HCT116 (cell line): ENCODE measurements at regions not wholly inside any gene's neighbourhood (a gene's known extent, or its start where the extent isn't known, plus 50 kb on each side); places are given as distances from the start of the nearest gene placed in this dataset.

ENCODE experiments used
- ATAC-seq: fragments of 200-7000 bp; cut with Tn5 transposase; 2 replicates; pipeline ENCODE4 v1.9.1; 2020; ENCODE audit warnings: mild to moderate bottlenecking, moderate library complexity
- BruUV-seq: library from RNA; stranded (reverse); fragments of 400-500 nt; replicated peaks from 2 replicates; lab custom pipeline; 2021; lab: Mats Ljungman, UMichigan
- CTCF ChIA-PET: fragments of 300-600 bp; sonication (Branson Sonifier 250); formaldehyde crosslinking; loops from one replicate; lab custom pipeline; 2021; ENCODE audit warnings: antibody characterized with exemption; lab: Charles Lee
- POLR2A ChIA-PET: fragments of 300-600, 350-600 bp; sonication (Branson Sonifier 250); formaldehyde crosslinking; loops from one replicate; lab custom pipeline; 2021; ENCODE audit warnings: antibody characterized with exemption; lab: Charles Lee
- RAD21 ChIA-PET, 2 experiments: fragments of 300-600 bp; sonication (Branson Sonifier 250); formaldehyde crosslinking; loops; one replicate each; lab custom pipeline; 2023; ENCODE audit warnings: low total read pairs in 2 of 2; ENCODE audit not compliant: uncharacterized antibody in 2 of 2, unreplicated experiment in 2 of 2, low non-redundant PET in 1 of 2; lab: Charles Lee
- DNase-seq: peaks from one replicate; pipeline ENCODE4 v3.0.0-alpha.2; 2010; ENCODE audit warnings: low read depth, low spot score
- H2AFZ ChIP-seq: fragments of 200-600 bp; shearing (Covaris generic), sonication (generic); 2 replicates; pipeline ENCODE4 v1.6.1; 2017; ENCODE audit warnings: low read depth, mixed run types, mixed read lengths, antibody characterized with exemption, low read length; ENCODE audit not compliant: poor library complexity, severe bottlenecking
- H3K27ac ChIP-seq: 2 replicates; pipeline ENCODE4 v1.5.1; 2012; ENCODE audit warnings: low read depth, low read length
- H3K27me3 ChIP-seq: fragments of 200-600 bp; sonication (generic); 2 replicates; pipeline ENCODE4 v1.6.1; 2016; ENCODE audit warnings: mixed run types, low read length, mixed read lengths; ENCODE audit not compliant: insufficient read depth
- H3K36me3 ChIP-seq, 2 experiments: fragments of 200-500 bp in 1 of 2; fragments of 200-600 bp in 1 of 2; sonication (Bioruptor generic) in 1 of 2; sonication (generic) in 1 of 2; 2 replicates each; pipeline versions ENCODE4 v1.5.1 to v1.6.1; 2014 to 2016; ENCODE audit warnings: low read length in 2 of 2, inconsistent platforms in 1 of 2, mixed read lengths in 1 of 2, mixed run types in 1 of 2; ENCODE audit not compliant: insufficient read depth in 2 of 2, control insufficient read depth in 1 of 2
- H3K4me1 ChIP-seq, 2 experiments: fragments of 200-600 bp in 1 of 2; sonication (generic) in 1 of 2; 2 replicates each; pipeline versions ENCODE4 v1.5.1 to v1.6.1; 2012 to 2017; ENCODE audit warnings: low read length in 2 of 2, inconsistent platforms in 1 of 2, mild to moderate bottlenecking in 1 of 2, mixed read lengths in 1 of 2, mixed run types in 1 of 2, moderate library complexity in 1 of 2; ENCODE audit not compliant: insufficient read depth in 2 of 2, control insufficient read depth in 1 of 2
- H3K4me2 ChIP-seq: fragments of 200-600 bp; sonication (generic); 2 replicates; pipeline ENCODE4 v1.6.1; 2017; ENCODE audit warnings: mixed run types, low read length, mixed read lengths
- H3K4me3 ChIP-seq, 2 experiments: fragments of 200-600 bp in 1 of 2; sonication (generic) in 1 of 2; replicated peaks in 1 of 2; 2 replicates each; pipeline ENCODE4 v1.5.1; 2011 to 2016; ENCODE audit warnings: low read length in 2 of 2, control low read depth in 1 of 2, low read depth in 1 of 2, mild to moderate bottlenecking in 1 of 2, mixed read lengths in 1 of 2, mixed run types in 1 of 2
- H3K79me2 ChIP-seq: fragments of 200-600 bp; sonication (generic); 2 replicates; pipeline ENCODE4 v1.6.1; 2017; ENCODE audit warnings: mild to moderate bottlenecking, mixed run types, low read length, moderate library complexity, mixed read lengths; ENCODE audit not compliant: insufficient read depth
- H3K9ac ChIP-seq: fragments of 200-600 bp; sonication (generic); 2 replicates; pipeline ENCODE4 v1.6.1; 2016; ENCODE audit warnings: low read length, mixed read lengths
- H3K9me2 ChIP-seq: fragments of 200-600 bp; sonication (generic), shearing (Covaris generic); 2 replicates; pipeline ENCODE4 v1.6.1; 2017; ENCODE audit warnings: mixed run types, mild to moderate bottlenecking, moderate library complexity; ENCODE audit not compliant: insufficient read depth
- H3K9me3 ChIP-seq, 2 experiments: fragments of 200-500 bp in 1 of 2; fragments of 200-600 bp in 1 of 2; sonication (Bioruptor generic) in 1 of 2; sonication (generic) in 1 of 2; 2 replicates each; pipeline ENCODE4 v1.6.1; 2014 to 2017; ENCODE audit warnings: low read length in 2 of 2, mixed read lengths in 2 of 2, inconsistent platforms in 1 of 2, low read depth in 1 of 2, mild to moderate bottlenecking in 1 of 2, mixed run types in 1 of 2, moderate library complexity in 1 of 2; ENCODE audit not compliant: control insufficient read depth in 1 of 2, insufficient read depth in 1 of 2
- H4K20me1 ChIP-seq: fragments of 200-600 bp; sonication (generic), shearing (Covaris generic); 2 replicates; pipeline ENCODE4 v1.6.1; 2017; ENCODE audit warnings: mixed run types, mild to moderate bottlenecking, moderate library complexity; ENCODE audit not compliant: insufficient read depth
- ATF3 ChIP-seq: IDR thresholded peaks from 2 replicates; pipeline ENCODE4 v1.6.1; 2012
- CEBPB ChIP-seq: IDR thresholded peaks from 2 replicates; pipeline ENCODE4 v1.6.1; 2012; ENCODE audit warnings: low read depth
- EGR1 ChIP-seq: IDR thresholded peaks from 2 replicates; pipeline ENCODE4 v1.6.1; 2012; ENCODE audit warnings: low read depth
- EZH2 ChIP-seq: fragments of 200-600 bp; sonication (generic); IDR thresholded peaks from 2 replicates; pipeline ENCODE4 v1.6.1; 2017; ENCODE audit warnings: antibody characterized with exemption, mixed run types
- JUND ChIP-seq: IDR thresholded peaks from 2 replicates; pipeline ENCODE4 v1.6.1; 2012
- POLR2A ChIP-seq: IDR thresholded peaks from 2 replicates; pipeline ENCODE4 v1.7.0; 2011; ENCODE audit warnings: borderline replicate concordance; ENCODE audit not compliant: insufficient read depth, insufficient read length; ENCODE audit errors: extremely low read depth
- RAD21 ChIP-seq: IDR thresholded peaks from 2 replicates; pipeline ENCODE4 v1.6.1; 2012; ENCODE audit warnings: low read depth, mild to moderate bottlenecking
- REST ChIP-seq: IDR thresholded peaks from 2 replicates; pipeline ENCODE4 v1.6.1; 2012; ENCODE audit warnings: low read depth
- SP1 ChIP-seq: IDR thresholded peaks from 2 replicates; pipeline ENCODE4 v1.6.1; 2012; ENCODE audit warnings: low read depth
- SRF ChIP-seq: IDR thresholded peaks from 2 replicates; pipeline ENCODE4 v1.6.1; 2012; ENCODE audit warnings: low read depth
- TCF7L2 ChIP-seq: IDR thresholded peaks from 2 replicates; pipeline ENCODE4 v1.7.0; 2011; ENCODE audit warnings: borderline replicate concordance, inconsistent platforms; ENCODE audit not compliant: insufficient read depth, insufficient read length; ENCODE audit errors: extremely low read depth
- ZBTB33 ChIP-seq: IDR thresholded peaks from 2 replicates; pipeline ENCODE4 v1.6.1; 2011; ENCODE audit warnings: mild to moderate bottlenecking, low read length, moderate library complexity; ENCODE audit not compliant: insufficient replicate concordance; ENCODE audit errors: extremely low read depth
- ZNF274 ChIP-seq: fragments of 200-500 bp; sonication (Bioruptor generic); IDR thresholded peaks from 2 replicates; pipeline ENCODE4 v1.6.1; 2014; ENCODE audit warnings: mild to moderate bottlenecking, low read depth, low read length, inconsistent platforms
- intact Hi-C: fragments of 100-400 bp; cut with micrococcal nuclease; formaldehyde crosslinking; loops from 2 replicates; pipeline ENCODE4 v1.10.0; 2022

GRCh38 chr4:82256718-82257117 is 117.1 kb downstream of the HNRNPD start (continued):
- TF ChIP-seq REST (no peak), SRF (no peak)

GRCh38 chr4:82255657-82256056 is 118.1 kb downstream of the HNRNPD start:
- H3K4me2 ChIP-seq = no peak overlapping the region
- no peak for DNase-seq
- no peaks in the 10 kb centered on the region for H3K9me3 ChIP-seq
- no peak overlapping the region for H3K27ac ChIP-seq
- ChIA-PET POLR2A (no interaction called here), RAD21 (no interaction called here), CTCF (interaction anchor here (1.2 to 1.3 kb wide), 2 partner anchors 13 to 29 kb away, joined by 3 to 5 read pairs; no protein-coding TSS in a partner anchor)
- H3K4me3 ChIP-seq = no peak overlapping the region
- H3K79me2 ChIP-seq = no peaks in the 10 kb centered on the region
- TF ChIP-seq SP1 (no peak), RAD21 (no peak), POLR2A (no peak), SRF (no peak), ATF3 (no peak), EZH2 (no peak), EGR1 (no peak), ZBTB33 (no peak), ZNF274 (no peak), TCF7L2 (no peak), CEBPB (no peak), JUND (no peak)
- no peaks in the 10 kb centered on the region for H4K20me1 ChIP-seq
- H2AFZ ChIP-seq = no peak overlapping the region
- intact Hi-C loops = no loop called here
- no TSS peak for BruUV-seq
- no peaks in the 10 kb centered on the region for H3K9me2 ChIP-seq
- no peaks in the 10 kb centered on the region for H3K36me3 ChIP-seq
- H3K4me1 ChIP-seq = no peaks in the 10 kb centered on the region
- peaks cover 19% of the 10 kb centered on the region for H3K27me3 ChIP-seq
- ATAC-seq = no peak
- H3K9ac ChIP-seq = no peak overlapping the region
